GM12865 (cell line): ENCODE measurements at regions not wholly inside any gene's neighbourhood (a gene's known extent, or its start where the extent isn't known, plus 50 kb on each side); places are given as distances from the start of the nearest gene placed in this dataset.

Experiments
- DNase-seq: peaks from one replicate; pipeline ENCODE4 v3.0.0; 2010; ENCODE audit warnings: low read depth
- H3K4me3 ChIP-seq: 2 replicates; pipeline ENCODE4 v1.5.1; 2011; ENCODE audit warnings: mild to moderate bottlenecking, low read depth, low read length, control low read depth
- CTCF ChIP-seq: IDR thresholded peaks from 2 replicates; pipeline ENCODE4 v1.5.1; 2011; ENCODE audit warnings: low read length, control low read depth, low read depth, inconsistent platforms; ENCODE audit not compliant: insufficient read depth; ENCODE audit errors: missing control alignments

- DNase-seq: no peak
Measured at GRCh38 chr10:56298941-56299340, 62.1 kb downstream of the ZWINT start.

GRCh38 chr10:56296618-56297017 lies 64.4 kb downstream of the ZWINT start:
- TF ChIP-seq CTCF: no peak
- DNase-seq: no peak
- H3K4me3 ChIP-seq: no peak overlapping the region

More at GRCh38 chr10:56298941-56299340, 62.1 kb downstream of the ZWINT start:
- TF ChIP-seq CTCF: no peak
- H3K4me3 ChIP-seq: no peak overlapping the region

GRCh38 chr10:56288403-56288802 lies 72.7 kb downstream of the ZWINT start:
- no peak for TF ChIP-seq CTCF
- DNase-seq: no peak
- no peak overlapping the region for H3K4me3 ChIP-seq

- H3K4me3 ChIP-seq: no peak overlapping the region
- TF ChIP-seq CTCF: no peak
- DNase-seq: no peak
Measured at GRCh38 chr10:56286096-56286495, 75.0 kb downstream of the ZWINT start.

- TF ChIP-seq CTCF: no peak
- no peak for DNase-seq
- H3K4me3 ChIP-seq: no peak overlapping the region
Measured at GRCh38 chr10:56279270-56279669, 81.8 kb downstream of the ZWINT start.

- no peak for TF ChIP-seq CTCF
- no peak for DNase-seq
- H3K4me3 ChIP-seq: no peak overlapping the region
Measured at GRCh38 chr10:56269181-56269580, 91.9 kb downstream of the ZWINT start.

- DNase-seq: no peak
- TF ChIP-seq CTCF: no peak
- no peak overlapping the region for H3K4me3 ChIP-seq
Measured at GRCh38 chr10:56266120-56266519, 94.9 kb downstream of the ZWINT start.
